Natural killer cell (primary cell): ENCODE measurements at regions not wholly inside any gene's neighbourhood (a gene's known extent, or its start where the extent isn't known, plus 50 kb on each side); places are given as distances from the start of the nearest gene placed in this dataset.

Source experiments
- ATAC-seq, 3 donors: fragments of 150-1000 bp in 2 of 3; fragments of 200-7000 bp in 1 of 3; cut with Tn5 transposase; 1 replicate in 1 of 3; 2 replicates in 2 of 3; pipeline ENCODE4 v1.10.0; 2021; ENCODE audit warnings: mild to moderate bottlenecking in 2 of 3, moderate library complexity in 2 of 3
- DNase-seq, 2 donors: peaks; one replicate each; pipeline versions ENCODE4 v3.0.0 to v3.0.0-alpha.2; 2013 to 2021; ENCODE audit warnings: mixed read lengths in 1 of 2
- H3K27ac ChIP-seq: one replicate; pipeline ENCODE4 v1.5.1; 2013; ENCODE audit warnings: mild to moderate bottlenecking, low read length
- H3K27me3 ChIP-seq: one replicate; pipeline ENCODE4 v1.6.1; 2013; ENCODE audit warnings: low read length; ENCODE audit not compliant: control insufficient read depth, insufficient read depth
- H3K36me3 ChIP-seq: one replicate; pipeline ENCODE4 v1.6.1; 2013; ENCODE audit warnings: low read length; ENCODE audit not compliant: control insufficient read depth, insufficient read depth
- H3K4me1 ChIP-seq: one replicate; pipeline ENCODE4 v1.6.1; 2013; ENCODE audit warnings: low read length; ENCODE audit not compliant: control insufficient read depth, insufficient read depth
- H3K4me3 ChIP-seq: one replicate; pipeline ENCODE4 v1.5.1; 2013; ENCODE audit warnings: low read length
- H3K9me3 ChIP-seq: one replicate; pipeline ENCODE4 v1.6.1; 2013; ENCODE audit warnings: low read length; ENCODE audit not compliant: control insufficient read depth, insufficient read depth
- H3K27ac Mint-ChIP-seq, 2 donors: one replicate each; pipeline ENCODE4 v1.8.0; 2022; ENCODE audit warnings: mild to moderate bottlenecking in 2 of 2, mixed read lengths in 2 of 2, moderate library complexity in 1 of 2
- H3K27me3 Mint-ChIP-seq, 2 donors: one replicate each; pipeline ENCODE4 v1.8.0; 2022; ENCODE audit warnings: low read depth in 2 of 2, mixed read lengths in 2 of 2
- H3K36me3 Mint-ChIP-seq: one replicate; pipeline ENCODE4 v1.8.0; 2022; ENCODE audit warnings: mixed read lengths
- H3K4me1 Mint-ChIP-seq, 2 donors: one replicate each; pipeline ENCODE4 v1.8.0; 2022; ENCODE audit warnings: mixed read lengths in 2 of 2
- H3K4me3 Mint-ChIP-seq: one replicate; pipeline ENCODE4 v1.8.0; 2022; ENCODE audit warnings: mild to moderate bottlenecking, moderate library complexity, mixed read lengths
- H3K9me3 Mint-ChIP-seq, 2 donors: one replicate each; pipeline ENCODE4 v1.8.0; 2022; ENCODE audit warnings: mixed read lengths in 2 of 2
- WGBS: methylation state at CpG from one replicate; pipeline ENCODE4 v1.1.7; 2013; ENCODE audit warnings: missing lambda C conversion rate; ENCODE audit not compliant: insufficient coverage; 5-methylcytosine and 5-hydroxymethylcytosine counted together
- intact Hi-C: fragments of 100-400 bp; cut with micrococcal nuclease; formaldehyde crosslinking; loops from one replicate; pipeline ENCODE4 v1.14.2; 2022
- TF ChIP-seq, protein P1 (sequence below): fragments of 200-600 bp; IDR thresholded peaks from one replicate; pipeline ENCODE4 v1.8.0; 2022; ENCODE audit warnings: antibody characterized with exemption

DNA sequence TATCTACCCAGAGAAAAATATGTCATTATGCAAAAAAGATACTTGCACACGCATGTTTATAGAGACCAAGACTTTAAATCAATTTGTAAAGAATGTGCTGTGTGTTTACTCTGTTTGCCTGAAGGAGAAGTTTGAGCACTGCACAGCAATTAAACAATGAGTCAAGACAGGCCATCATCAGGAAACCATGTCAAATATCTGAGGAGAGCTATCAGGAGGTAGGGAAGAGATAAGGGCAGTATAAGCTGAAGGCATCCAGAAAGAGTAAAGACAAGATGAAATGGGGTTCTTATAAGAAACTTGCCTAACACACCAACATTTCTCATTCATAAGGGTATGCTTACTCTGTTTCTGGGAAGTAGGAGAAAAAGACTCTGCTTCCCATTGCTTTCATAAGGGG, 405.8 kb upstream of the PTGER4 start:
- no peak for DNase-seq
- Mint-ChIP-seq H3K4me3 (no peak overlapping the region), H3K27ac (no peak overlapping the region), H3K4me1 (peaks cover 28 to 29% of the 10 kb centered on the region in 2 donors), H3K9me3 (no peaks in the 10 kb centered on the region), H3K36me3 (no peaks in the 10 kb centered on the region), H3K27me3 (no peaks in the 10 kb centered on the region)
- intact Hi-C loops, result no loop called here
- no peak for ATAC-seq
- TF ChIP-seq, protein P1, sequence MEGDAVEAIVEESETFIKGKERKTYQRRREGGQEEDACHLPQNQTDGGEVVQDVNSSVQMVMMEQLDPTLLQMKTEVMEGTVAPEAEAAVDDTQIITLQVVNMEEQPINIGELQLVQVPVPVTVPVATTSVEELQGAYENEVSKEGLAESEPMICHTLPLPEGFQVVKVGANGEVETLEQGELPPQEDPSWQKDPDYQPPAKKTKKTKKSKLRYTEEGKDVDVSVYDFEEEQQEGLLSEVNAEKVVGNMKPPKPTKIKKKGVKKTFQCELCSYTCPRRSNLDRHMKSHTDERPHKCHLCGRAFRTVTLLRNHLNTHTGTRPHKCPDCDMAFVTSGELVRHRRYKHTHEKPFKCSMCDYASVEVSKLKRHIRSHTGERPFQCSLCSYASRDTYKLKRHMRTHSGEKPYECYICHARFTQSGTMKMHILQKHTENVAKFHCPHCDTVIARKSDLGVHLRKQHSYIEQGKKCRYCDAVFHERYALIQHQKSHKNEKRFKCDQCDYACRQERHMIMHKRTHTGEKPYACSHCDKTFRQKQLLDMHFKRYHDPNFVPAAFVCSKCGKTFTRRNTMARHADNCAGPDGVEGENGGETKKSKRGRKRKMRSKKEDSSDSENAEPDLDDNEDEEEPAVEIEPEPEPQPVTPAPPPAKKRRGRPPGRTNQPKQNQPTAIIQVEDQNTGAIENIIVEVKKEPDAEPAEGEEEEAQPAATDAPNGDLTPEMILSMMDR, result no peak
- Histone ChIP-seq H3K4me1 (peaks cover 2% of the 10 kb centered on the region), H3K27ac (no peak overlapping the region), H3K27me3 (no peaks in the 10 kb centered on the region), H3K4me3 (no peak overlapping the region), H3K9me3 (no peaks in the 10 kb centered on the region), H3K36me3 (no peaks in the 10 kb centered on the region)
- 100% methylated on average over 1 of the region's 1 CpG for WGBS

DNA sequence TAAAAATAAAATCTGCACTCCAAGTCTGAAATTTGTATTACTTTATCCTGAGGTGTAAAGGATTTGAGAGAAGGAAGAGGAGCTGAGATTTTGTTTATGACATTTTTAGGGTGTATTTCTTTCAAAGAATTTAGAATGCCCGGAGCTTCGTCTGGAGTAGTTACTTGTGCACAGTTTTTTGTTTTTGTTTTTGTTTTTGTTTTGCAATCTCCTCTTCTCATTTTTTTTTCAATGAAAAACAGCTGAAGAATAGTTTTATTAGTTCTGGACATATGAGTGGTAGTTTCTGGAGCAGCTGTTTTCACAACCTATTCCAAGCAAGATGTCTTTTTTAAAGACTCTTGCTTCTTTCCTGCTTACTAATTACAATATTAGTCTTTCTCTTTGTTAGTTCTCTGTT, 408.2 kb upstream of the PTGER4 start:
- TF ChIP-seq, protein P1, result no peak
- 100% methylated on average over 2 of the region's 2 CpGs for WGBS

DNA sequence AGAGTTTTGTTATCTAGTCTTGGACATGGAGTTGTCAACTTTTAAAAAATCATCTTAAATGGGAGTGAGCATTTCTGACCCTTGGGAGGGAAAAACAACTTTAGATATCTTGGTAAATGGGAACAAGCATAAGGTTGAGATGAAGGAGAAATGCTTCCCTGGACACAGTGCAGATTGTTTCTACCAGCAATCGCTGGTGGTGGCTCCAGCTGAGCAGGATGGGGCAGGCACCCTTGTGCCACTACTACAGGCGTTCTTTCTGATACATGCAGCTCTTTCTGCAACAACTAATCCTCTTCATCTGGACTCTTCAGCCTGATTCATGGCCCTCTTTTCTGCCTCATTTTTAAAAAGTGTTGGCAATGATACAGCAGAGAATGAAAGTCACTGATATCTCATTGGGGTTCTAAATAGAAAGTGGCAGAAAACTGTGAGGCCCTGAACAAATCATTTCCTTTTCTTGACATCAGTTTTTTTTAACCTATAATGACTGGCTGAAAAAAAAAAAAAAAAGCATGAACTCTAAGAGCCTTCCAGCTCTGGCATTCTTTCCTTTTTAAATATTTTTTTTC, 409.4 kb upstream of the PTGER4 start:
- Mint-ChIP-seq H3K4me1 (peaks cover 14 to 16% of the 10 kb centered on the region in 2 donors), H3K27me3 (no peaks in the 10 kb centered on the region), H3K36me3 (no peaks in the 10 kb centered on the region), H3K27ac (no peak overlapping the region), H3K9me3 (no peaks in the 10 kb centered on the region), H3K4me3 (no peak overlapping the region)
- Histone ChIP-seq H3K9me3 (no peaks in the 10 kb centered on the region), H3K27ac (no peak overlapping the region), H3K36me3 (no peaks in the 10 kb centered on the region), H3K27me3 (no peaks in the 10 kb centered on the region), H3K4me3 (no peak overlapping the region), H3K4me1 (no peaks in the 10 kb centered on the region)
- ATAC-seq, result no peak
- WGBS, result 77% methylated on average over 2 of the region's 2 CpGs
- DNase-seq, result no peak
- intact Hi-C loops, result no loop called here
- TF ChIP-seq, protein P1, result no peak

More for the DNA sequence above, 408.2 kb upstream of the PTGER4 start:
- ATAC-seq (no peak), DNase-seq (no peak)
- no peak overlapping the region for H3K4me3 ChIP-seq
- H3K27me3 Mint-ChIP-seq, result no peaks in the 10 kb centered on the region
- intact Hi-C loops, result no loop called here
- no peaks in the 10 kb centered on the region for H3K9me3 ChIP-seq
- peaks cover 19 to 21% of the 10 kb centered on the region in 2 donors for H3K4me1 Mint-ChIP-seq
- H3K36me3 ChIP-seq, result no peaks in the 10 kb centered on the region
- H3K27ac ChIP-seq, result no peak overlapping the region
- no peaks in the 10 kb centered on the region for H3K4me1 ChIP-seq
- H3K27me3 ChIP-seq, result no peaks in the 10 kb centered on the region
- H3K27ac Mint-ChIP-seq, result no peak overlapping the region
- H3K9me3 Mint-ChIP-seq, result no peaks in the 10 kb centered on the region
- H3K36me3 Mint-ChIP-seq, result no peaks in the 10 kb centered on the region
- H3K4me3 Mint-ChIP-seq, result no peak overlapping the region

DNA sequence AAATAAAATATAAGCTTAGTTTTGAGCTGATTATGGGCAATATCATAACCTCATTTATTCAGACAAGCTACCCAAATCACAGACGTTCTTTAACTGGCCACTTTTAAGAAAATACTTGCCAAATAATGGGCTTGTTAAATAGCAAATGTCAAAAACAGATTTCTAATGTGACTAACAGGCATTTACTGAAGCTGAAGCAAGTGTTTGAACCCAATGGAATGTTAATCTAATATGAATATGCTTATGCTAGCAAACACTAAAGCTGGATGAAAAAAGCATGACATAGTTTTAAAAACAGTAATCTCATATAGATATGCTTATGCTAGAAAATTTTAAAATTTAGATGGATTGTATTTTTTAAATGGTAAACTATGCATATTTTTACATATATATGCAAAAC, 411.6 kb upstream of the PTGER4 start:
- no peak for DNase-seq
- intact Hi-C loops, result no loop called here
- Histone ChIP-seq H3K9me3 (no peaks in the 10 kb centered on the region), H3K4me3 (no peak overlapping the region), H3K27ac (no peak overlapping the region), H3K4me1 (no peaks in the 10 kb centered on the region), H3K36me3 (no peaks in the 10 kb centered on the region), H3K27me3 (no peaks in the 10 kb centered on the region)
- H3K4me3 Mint-ChIP-seq, result no peak overlapping the region
- TF ChIP-seq, protein P1, result no peak
- no peaks in the 10 kb centered on the region for H3K36me3 Mint-ChIP-seq
- H3K27me3 Mint-ChIP-seq, result no peaks in the 10 kb centered on the region
- ATAC-seq, result no peak
- WGBS, result 100% methylated on average over 1 of the region's 1 CpG
- no peak overlapping the region for H3K27ac Mint-ChIP-seq
- H3K4me1 Mint-ChIP-seq, result peaks cover 13 to 16% of the 10 kb centered on the region in 2 donors
- H3K9me3 Mint-ChIP-seq, result no peaks in the 10 kb centered on the region
